Upper lobe of right lung (tissue), 1 donor: ENCODE measurements at regions not wholly inside any gene's neighbourhood (a gene's known extent, or its start where the extent isn't known, plus 50 kb on each side); places are given as distances from the start of the nearest gene placed in this dataset.

Experiments
- ATAC-seq: fragments of 200-7000 bp; cut with Tn5 transposase; one replicate; pipeline ENCODE4 v1.9.1; 2020; ENCODE audit warnings: mild to moderate bottlenecking, moderate library complexity
- DNase-seq: peaks from one replicate; pipeline ENCODE4 v3.0.0-alpha.2; 2020
- H3K27ac ChIP-seq: fragments of 200-600 bp; one replicate; pipeline ENCODE4 v1.8.0; 2022
- H3K27me3 ChIP-seq: fragments of 200-600 bp; one replicate; pipeline ENCODE4 v1.8.0; 2022; ENCODE audit warnings: mild to moderate bottlenecking
- H3K36me3 ChIP-seq: fragments of 200-600 bp; one replicate; pipeline ENCODE4 v1.8.0; 2022
- H3K4me1 ChIP-seq: fragments of 200-600 bp; one replicate; pipeline ENCODE4 v1.8.0; 2022
- H3K4me3 ChIP-seq: fragments of 200-600 bp; one replicate; pipeline ENCODE4 v1.8.0; 2022; ENCODE audit warnings: mild to moderate bottlenecking
- H3K9me3 ChIP-seq: fragments of 200-600 bp; one replicate; pipeline ENCODE4 v1.8.0; 2022
- intact Hi-C: fragments of 100-400 bp; cut with DNase I; formaldehyde crosslinking; loops from one replicate; pipeline ENCODE4 v1.11.0; 2022
- TF ChIP-seq, protein P1 (sequence below): fragments of 200-600 bp; IDR thresholded peaks from one replicate; pipeline ENCODE4 v1.8.0; 2022; ENCODE audit warnings: antibody characterized with exemption
- donor health status: DM: no; HTN: yes; CAD: no; lungs with severe emphysema.

- Histone ChIP-seq H3K27ac (no peak overlapping the region), H3K9me3 (no peaks in the 10 kb centered on the region), H3K36me3 (no peaks in the 10 kb centered on the region), H3K4me3 (no peak overlapping the region), H3K27me3 (no peaks in the 10 kb centered on the region), H3K4me1 (no peaks in the 10 kb centered on the region)
- DNase-seq (no peak), ATAC-seq (no peak)
- TF ChIP-seq, protein P1, sequence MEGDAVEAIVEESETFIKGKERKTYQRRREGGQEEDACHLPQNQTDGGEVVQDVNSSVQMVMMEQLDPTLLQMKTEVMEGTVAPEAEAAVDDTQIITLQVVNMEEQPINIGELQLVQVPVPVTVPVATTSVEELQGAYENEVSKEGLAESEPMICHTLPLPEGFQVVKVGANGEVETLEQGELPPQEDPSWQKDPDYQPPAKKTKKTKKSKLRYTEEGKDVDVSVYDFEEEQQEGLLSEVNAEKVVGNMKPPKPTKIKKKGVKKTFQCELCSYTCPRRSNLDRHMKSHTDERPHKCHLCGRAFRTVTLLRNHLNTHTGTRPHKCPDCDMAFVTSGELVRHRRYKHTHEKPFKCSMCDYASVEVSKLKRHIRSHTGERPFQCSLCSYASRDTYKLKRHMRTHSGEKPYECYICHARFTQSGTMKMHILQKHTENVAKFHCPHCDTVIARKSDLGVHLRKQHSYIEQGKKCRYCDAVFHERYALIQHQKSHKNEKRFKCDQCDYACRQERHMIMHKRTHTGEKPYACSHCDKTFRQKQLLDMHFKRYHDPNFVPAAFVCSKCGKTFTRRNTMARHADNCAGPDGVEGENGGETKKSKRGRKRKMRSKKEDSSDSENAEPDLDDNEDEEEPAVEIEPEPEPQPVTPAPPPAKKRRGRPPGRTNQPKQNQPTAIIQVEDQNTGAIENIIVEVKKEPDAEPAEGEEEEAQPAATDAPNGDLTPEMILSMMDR: no peak
- intact Hi-C loops: no loop called here
Observed at GRCh38 chr4:83964996-83965541, 429.2 kb downstream of the GPAT3 start.

GRCh38 chr4:83962492-83962891 is 426.6 kb downstream of the GPAT3 start:
- no peaks in the 10 kb centered on the region for H3K36me3 ChIP-seq
- H3K4me1 ChIP-seq: no peaks in the 10 kb centered on the region
- no peak overlapping the region for H3K27ac ChIP-seq
- TF ChIP-seq, protein P1: no peak
- no peak for ATAC-seq
- no peak for DNase-seq
- H3K9me3 ChIP-seq: no peaks in the 10 kb centered on the region
- no peaks in the 10 kb centered on the region for H3K27me3 ChIP-seq
- no peak overlapping the region for H3K4me3 ChIP-seq
- intact Hi-C loops: no loop called here

DNA sequence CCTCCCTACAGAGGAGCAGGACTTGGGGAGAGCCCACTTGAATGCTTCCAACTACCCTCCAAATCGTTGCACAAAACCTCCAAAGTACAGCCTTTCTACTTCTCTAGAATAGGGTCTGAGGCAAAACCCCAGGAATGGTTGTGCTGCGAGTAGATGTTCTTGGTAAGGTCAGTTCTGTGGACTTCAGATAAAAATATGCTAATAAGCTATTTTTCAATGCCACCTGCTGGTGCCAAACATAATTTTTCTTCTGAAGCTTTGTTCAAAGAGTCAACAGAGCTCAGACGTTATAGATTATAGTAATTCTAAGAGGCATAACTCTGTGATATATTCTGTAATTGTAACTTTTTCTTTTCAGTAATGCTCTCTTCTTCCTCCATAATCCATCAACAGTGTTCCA is 425.7 kb downstream of the GPAT3 start:
- no peak overlapping the region for H3K27ac ChIP-seq
- intact Hi-C loops: no loop called here
- no peaks in the 10 kb centered on the region for H3K9me3 ChIP-seq
- TF ChIP-seq, protein P1: no peak
- no peaks in the 10 kb centered on the region for H3K36me3 ChIP-seq
- H3K4me3 ChIP-seq: no peak overlapping the region
- no peaks in the 10 kb centered on the region for H3K4me1 ChIP-seq
- DNase-seq: no peak
- H3K27me3 ChIP-seq: no peaks in the 10 kb centered on the region
- ATAC-seq: no peak

- TF ChIP-seq, protein P1: no peak
- Histone ChIP-seq H3K9me3 (no peaks in the 10 kb centered on the region), H3K27ac (no peak overlapping the region), H3K4me3 (no peak overlapping the region), H3K27me3 (no peaks in the 10 kb centered on the region), H3K36me3 (no peaks in the 10 kb centered on the region), H3K4me1 (no peaks in the 10 kb centered on the region)
- ATAC-seq (no peak), DNase-seq (no peak)
- intact Hi-C loops: no loop called here
Observed at GRCh38 chr4:83959160-83959559, 423.3 kb downstream of the GPAT3 start.

GRCh38 chr4:83947830-83948193 is 411.9 kb downstream of the GPAT3 start:
- ATAC-seq: no peak
- no peaks in the 10 kb centered on the region for H3K36me3 ChIP-seq
- DNase-seq: no peak
- no peak overlapping the region for H3K4me3 ChIP-seq
- intact Hi-C loops: no loop called here
- no peaks in the 10 kb centered on the region for H3K9me3 ChIP-seq
- no peak overlapping the region for H3K27ac ChIP-seq
- H3K4me1 ChIP-seq: no peaks in the 10 kb centered on the region
- TF ChIP-seq, protein P1: no peak
- no peaks in the 10 kb centered on the region for H3K27me3 ChIP-seq
